HEK293 (cell line): ENCODE measurements at regions not wholly inside any gene's neighbourhood (a gene's known extent, or its start where the extent isn't known, plus 50 kb on each side); places are given as distances from the start of the nearest gene placed in this dataset.

Experiments used
- CTCF ChIA-PET: fragments of 350-600 bp; formaldehyde crosslinking; extraction: SDS; loops from one replicate; lab custom pipeline; 2021; ENCODE audit warnings: antibody characterized with exemption; lab: Yijun Ruan, JAX
- POLR2A ChIA-PET: fragments of 300-600 bp; formaldehyde crosslinking; extraction: SDS; loops from one replicate; lab custom pipeline; 2020; ENCODE audit warnings: antibody characterized with exemption, inconsistent platforms; lab: Yijun Ruan, JAX
- H3K27ac ChIP-seq: fragments of 200-500 bp; sonication (Bioruptor generic); 2 replicates; pipeline ENCODE4 v1.5.1; 2014; ENCODE audit warnings: low read depth, low read length, control low read depth, inconsistent platforms; ENCODE audit errors: extremely low read depth
- H3K36me3 ChIP-seq, 2 experiments: fragments of 200-500 bp in 1 of 2; sonication (Bioruptor generic) in 1 of 2; 1 replicate in 1 of 2; 2 replicates in 1 of 2; pipeline ENCODE4 v1.5.1; 2014 to 2017; ENCODE audit warnings: inconsistent platforms in 2 of 2, low read length in 2 of 2; ENCODE audit not compliant: control insufficient read depth in 2 of 2, insufficient read depth in 1 of 2
- H3K4me1 ChIP-seq: fragments of 200-500 bp; sonication (Bioruptor generic); 2 replicates; pipeline ENCODE4 v1.5.1; 2014; ENCODE audit warnings: mild to moderate bottlenecking, low read length, inconsistent platforms; ENCODE audit not compliant: control insufficient read depth, insufficient read depth
- H3K4me3 ChIP-seq: 2 replicates; pipeline ENCODE4 v1.5.1; 2011; ENCODE audit warnings: low read depth, mild to moderate bottlenecking, control low read depth, low read length, moderate library complexity
- H3K9me3 ChIP-seq: fragments of 200-500 bp; sonication (Bioruptor generic); 2 replicates; pipeline ENCODE4 v1.5.1; 2014; ENCODE audit warnings: low read depth, low read length, inconsistent platforms; ENCODE audit not compliant: control insufficient read depth, insufficient read depth
- ELK4 ChIP-seq: IDR thresholded peaks from 2 replicates; pipeline ENCODE4 v1.6.1; 2011; ENCODE audit warnings: mild to moderate bottlenecking, low read depth, low read length, borderline replicate concordance
- GLIS1 ChIP-seq: fragments of 450-650 bp; formaldehyde crosslinking; IDR thresholded peaks from 2 replicates; pipeline ENCODE4 v1.5.1; 2016; ENCODE audit warnings: missing biosample characterization, missing genetic modification characterization
- HIC1 ChIP-seq: fragments of 450-650 bp; formaldehyde crosslinking; IDR thresholded peaks from 2 replicates; pipeline ENCODE4 v1.5.1; 2016; ENCODE audit warnings: missing biosample characterization, missing genetic modification characterization
- HOXC10 ChIP-seq: sonication (generic); formaldehyde crosslinking; IDR thresholded peaks from 2 replicates; pipeline ENCODE4 v1.8.1; 2023; ENCODE audit warnings: mild to moderate bottlenecking, missing genetic modification reagents
- KLF16 ChIP-seq: fragments of 450-650 bp; formaldehyde crosslinking; IDR thresholded peaks from 2 replicates; pipeline ENCODE4 v1.5.1; 2017; ENCODE audit warnings: missing biosample characterization, missing genetic modification characterization
- PRDM2 ChIP-seq: fragments of 450-650 bp; formaldehyde crosslinking; IDR thresholded peaks from 2 replicates; pipeline ENCODE4 v1.5.1; 2016; ENCODE audit warnings: missing biosample characterization, missing genetic modification characterization, borderline replicate concordance
- PRDM4 ChIP-seq: fragments of 450-650 bp; formaldehyde crosslinking; IDR thresholded peaks from 2 replicates; pipeline ENCODE4 v1.5.1; 2017; ENCODE audit warnings: missing biosample characterization, missing genetic modification characterization
- RBAK ChIP-seq: fragments of 450-650 bp; formaldehyde crosslinking; IDR thresholded peaks from 2 replicates; pipeline ENCODE4 v1.5.1; 2016; ENCODE audit warnings: missing biosample characterization, missing genetic modification characterization
- ZNF112 ChIP-seq: fragments of 450-650 bp; formaldehyde crosslinking; IDR thresholded peaks from 2 replicates; pipeline ENCODE4 v1.5.0; 2017; ENCODE audit warnings: missing biosample characterization, missing genetic modification characterization
- ZNF133 ChIP-seq: fragments of 450-650 bp; formaldehyde crosslinking; IDR thresholded peaks from 2 replicates; pipeline ENCODE4 v1.5.1; 2016; ENCODE audit warnings: missing biosample characterization, missing genetic modification characterization
- ZNF266 ChIP-seq: fragments of 450-650 bp; formaldehyde crosslinking; IDR thresholded peaks from 2 replicates; pipeline ENCODE4 v1.5.1; 2016; ENCODE audit warnings: missing biosample characterization, missing genetic modification characterization, low read depth
- ZNF302 ChIP-seq: fragments of 450-650 bp; formaldehyde crosslinking; IDR thresholded peaks from 2 replicates; pipeline ENCODE4 v1.5.1; 2016; ENCODE audit warnings: missing biosample characterization, missing genetic modification characterization, low read depth
- ZNF473 ChIP-seq: fragments of 450-650 bp; formaldehyde crosslinking; IDR thresholded peaks from 2 replicates; pipeline ENCODE4 v1.5.1; 2017; ENCODE audit warnings: missing biosample characterization, missing genetic modification characterization
- ZNF530 ChIP-seq: fragments of 450-650 bp; formaldehyde crosslinking; IDR thresholded peaks from 2 replicates; pipeline ENCODE4 v1.5.1; 2016; ENCODE audit warnings: low read depth, missing biosample characterization, missing genetic modification characterization
- ZNF571 ChIP-seq: fragments of 450-650 bp; formaldehyde crosslinking; IDR thresholded peaks from 2 replicates; pipeline ENCODE4 v1.5.0; 2017; ENCODE audit warnings: missing biosample characterization, missing genetic modification characterization
- ZNF580 ChIP-seq: fragments of 450-650 bp; formaldehyde crosslinking; IDR thresholded peaks from 2 replicates; pipeline ENCODE4 v1.5.1; 2016; ENCODE audit warnings: missing biosample characterization, missing genetic modification characterization
- ZSCAN16 ChIP-seq: fragments of 450-650 bp; formaldehyde crosslinking; IDR thresholded peaks from 2 replicates; pipeline ENCODE4 v1.5.1; 2016; ENCODE audit warnings: missing biosample characterization, missing genetic modification characterization

GRCh38 chr3:144358191-144358590 lies 386.6 kb downstream of the DIPK2A start:
- Histone ChIP-seq H3K36me3 (no peaks in the 10 kb centered on the region), H3K4me1 (no peaks in the 10 kb centered on the region), H3K27ac (no peak overlapping the region), H3K4me3 (no peak overlapping the region), H3K9me3 (no peaks in the 10 kb centered on the region)
- TF ChIP-seq ZNF133 (tag by site-specific recombination) (no peak), ZNF530 (no peak), HIC1 (tag by site-specific recombination) (no peak), ZNF266 (tag by site-specific recombination) (no peak), ZNF302 (tag by site-specific recombination) (no peak), RBAK (tag by site-specific recombination) (no peak), ZNF571 (no peak), PRDM4 (no peak), PRDM2 (tag by site-specific recombination) (no peak), ZNF473 (tag by site-specific recombination) (no peak), GLIS1 (tag by site-specific recombination) (no peak), HOXC10 (CRISPR knock-in tag) (no peak), ZSCAN16 (tag by site-specific recombination) (no peak), ZNF112 (tag by site-specific recombination) (no peak), ELK4 (no peak), ZNF580 (tag by site-specific recombination) (no peak), KLF16 (tag by site-specific recombination) (no peak)
- ChIA-PET CTCF (interaction anchor here (0.9 kb wide), 1 partner anchor 85 kb away, joined by 3 read pairs; no protein-coding TSS in a partner anchor), POLR2A (no interaction called here)
